PFSK-1 (cell line): ENCODE measurements at regions not wholly inside any gene's neighbourhood (a gene's known extent, or its start where the extent isn't known, plus 50 kb on each side); places are given as distances from the start of the nearest gene placed in this dataset.

ENCODE experiments used
- POLR2AphosphoS5 ChIP-seq: IDR thresholded peaks from 2 replicates; pipeline ENCODE4 v1.6.1; 2012; ENCODE audit warnings: low read depth, mild to moderate bottlenecking, control low read depth, low read length, moderate library complexity
- REST ChIP-seq, 2 experiments: IDR thresholded peaks; 2 replicates each; pipeline versions ENCODE4 v1.6.1 to v1.8.0; 2011 to 2012; ENCODE audit warnings: low read depth in 2 of 2, low read length in 2 of 2, control low read depth in 1 of 2, inconsistent platforms in 1 of 2, mild to moderate bottlenecking in 1 of 2, moderate library complexity in 1 of 2; ENCODE audit not compliant: insufficient read depth in 1 of 2
- SIN3A ChIP-seq: IDR thresholded peaks from 2 replicates; pipeline ENCODE4 v1.6.1; 2012; ENCODE audit warnings: mild to moderate bottlenecking, low read length, moderate library complexity, borderline replicate concordance; ENCODE audit not compliant: insufficient read depth
- TAF1 ChIP-seq: IDR thresholded peaks from 2 replicates; pipeline ENCODE4 v1.6.1; 2012; ENCODE audit warnings: low read length, control low read depth, borderline replicate concordance; ENCODE audit not compliant: insufficient read depth

GRCh38 chr12:30117483-30117882, 333.7 kb upstream of the TMTC1 start:
- no peak for TF ChIP-seq SIN3A
- TF ChIP-seq POLR2AphosphoS5: no peak
- no peak for TF ChIP-seq TAF1
- TF ChIP-seq REST (IDR thresholded peaks at IDR 0.05; ENCODE audit: insufficient read depth in 1 of 2, low read depth in 2 of 2, low read length in 2 of 2): no peak
